HUES48 (cell line): ENCODE measurements at regions not wholly inside any gene's neighbourhood (a gene's known extent, or its start where the extent isn't known, plus 50 kb on each side); places are given as distances from the start of the nearest gene placed in this dataset.

ENCODE experiments used
- H3K27ac ChIP-seq: one replicate; pipeline ENCODE4 v1.7.0; 2013; ENCODE audit warnings: low read depth, low read length, inconsistent platforms
- H3K27me3 ChIP-seq: 2 replicates; pipeline ENCODE4 v1.6.1; 2013; ENCODE audit warnings: mild to moderate bottlenecking, low read length; ENCODE audit not compliant: control insufficient read depth, insufficient read depth
- H3K36me3 ChIP-seq: 2 replicates; pipeline ENCODE4 v1.6.1; 2013; ENCODE audit warnings: low read length; ENCODE audit not compliant: control insufficient read depth, insufficient read depth
- H3K4me1 ChIP-seq: 2 replicates; pipeline ENCODE4 v1.6.1; 2013; ENCODE audit warnings: mild to moderate bottlenecking, low read length; ENCODE audit not compliant: control insufficient read depth, insufficient read depth
- H3K4me3 ChIP-seq: 2 replicates; pipeline ENCODE4 v1.5.1; 2013; ENCODE audit warnings: mild to moderate bottlenecking, low read depth, low read length
- H3K9ac ChIP-seq: 2 replicates; pipeline ENCODE4 v1.6.1; 2013; ENCODE audit warnings: mild to moderate bottlenecking, low read depth, low read length, moderate library complexity
- H3K9me3 ChIP-seq: 2 replicates; pipeline ENCODE4 v1.6.1; 2013; ENCODE audit warnings: low read length; ENCODE audit not compliant: control insufficient read depth, insufficient read depth

- H3K27me3 ChIP-seq = no peaks in the 10 kb centered on the region
- H3K9ac ChIP-seq = no peak overlapping the region
- H3K4me3 ChIP-seq = no peak overlapping the region
- no peaks in the 10 kb centered on the region for H3K36me3 ChIP-seq
- H3K9me3 ChIP-seq = no peaks in the 10 kb centered on the region
- no peak overlapping the region for H3K27ac ChIP-seq
- peaks cover 7% of the 10 kb centered on the region; the same call in 1 of the 2 replicates for H3K4me1 ChIP-seq
Observed at GRCh38 chr6:127023001-127023778, 95.3 kb upstream of the RSPO3 start.

- no peak overlapping the region for H3K9ac ChIP-seq
- H3K4me1 ChIP-seq = peaks cover 7% of the 10 kb centered on the region; the same call in 1 of the 2 replicates
- no peaks in the 10 kb centered on the region for H3K27me3 ChIP-seq
- no peak overlapping the region for H3K27ac ChIP-seq
- H3K4me3 ChIP-seq = no peak overlapping the region
- no peaks in the 10 kb centered on the region for H3K36me3 ChIP-seq
- no peaks in the 10 kb centered on the region for H3K9me3 ChIP-seq
Observed at GRCh38 chr6:127026247-127026646, 92.2 kb upstream of the RSPO3 start.

DNA sequence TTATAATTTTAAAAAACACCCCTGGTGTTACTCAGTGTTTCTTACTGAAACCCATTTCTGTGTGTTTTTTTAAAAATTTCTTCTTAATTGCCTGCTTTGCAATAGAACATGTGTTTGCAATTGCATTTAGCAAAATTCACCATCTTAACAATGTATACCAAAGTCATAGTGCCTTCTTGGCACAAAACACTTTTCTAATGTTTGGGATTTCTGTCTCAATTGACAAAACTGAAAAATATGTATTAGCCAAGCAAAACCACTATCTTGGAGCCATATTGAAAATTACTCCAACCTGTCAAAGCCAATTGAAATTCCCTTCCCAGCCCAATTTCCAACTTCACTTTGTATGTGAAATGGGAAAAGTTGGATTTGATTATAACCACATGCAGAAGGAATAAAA lies 88.4 kb upstream of the RSPO3 start:
- H3K36me3 ChIP-seq = no peaks in the 10 kb centered on the region

GRCh38 chr6:127030836-127031235 lies 87.6 kb upstream of the RSPO3 start:
- H3K9me3 ChIP-seq = no peaks in the 10 kb centered on the region
- H3K4me3 ChIP-seq = no peak overlapping the region
- no peaks in the 10 kb centered on the region for H3K27me3 ChIP-seq
- no peak overlapping the region for H3K9ac ChIP-seq
- no peaks in the 10 kb centered on the region for H3K36me3 ChIP-seq
- peaks cover 7% of the 10 kb centered on the region; the same call in 1 of the 2 replicates for H3K4me1 ChIP-seq
- H3K27ac ChIP-seq = no peak overlapping the region

More for the DNA sequence above, 88.4 kb upstream of the RSPO3 start:
- Histone ChIP-seq H3K27me3 (no peaks in the 10 kb centered on the region), H3K27ac (no peak overlapping the region), H3K4me1 (peaks cover 7% of the 10 kb centered on the region; the same call in 1 of the 2 replicates), H3K4me3 (no peak overlapping the region), H3K9me3 (no peaks in the 10 kb centered on the region), H3K9ac (no peak overlapping the region)

GRCh38 chr6:127031511-127031910 lies 87.0 kb upstream of the RSPO3 start:
- no peak overlapping the region for H3K4me3 ChIP-seq
- no peak overlapping the region for H3K9ac ChIP-seq
- H3K27ac ChIP-seq = no peak overlapping the region
- H3K4me1 ChIP-seq = 0 out of 2 replicates have a peak, but pooled peaks cover under 1% of the 10 kb centered on the region
- no peaks in the 10 kb centered on the region for H3K9me3 ChIP-seq
- no peaks in the 10 kb centered on the region for H3K36me3 ChIP-seq
- no peaks in the 10 kb centered on the region for H3K27me3 ChIP-seq

DNA sequence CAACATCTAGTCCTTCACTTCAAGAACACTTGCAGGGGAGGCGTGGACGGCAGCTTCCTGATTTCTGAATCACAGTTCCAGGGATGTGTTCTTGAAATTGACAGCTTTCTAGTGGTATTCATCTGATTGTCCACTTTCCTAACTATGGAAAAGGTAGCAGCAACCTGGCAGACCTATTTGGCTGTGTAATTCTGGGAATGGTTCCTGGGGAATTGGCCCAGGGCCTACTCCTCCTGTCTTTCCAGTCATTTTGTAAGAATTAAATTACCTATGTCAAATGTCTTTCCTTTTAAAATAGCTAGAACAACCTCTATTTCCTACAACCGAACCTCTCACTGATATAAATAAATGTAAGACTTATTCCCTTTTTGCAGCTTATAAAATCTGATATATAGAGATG lies 85.5 kb upstream of the RSPO3 start:
- no peaks in the 10 kb centered on the region for H3K27me3 ChIP-seq
- H3K9me3 ChIP-seq = no peaks in the 10 kb centered on the region
- no peaks in the 10 kb centered on the region for H3K4me1 ChIP-seq
- no peak overlapping the region for H3K27ac ChIP-seq
- H3K36me3 ChIP-seq = no peaks in the 10 kb centered on the region
- no peak overlapping the region for H3K4me3 ChIP-seq
- H3K9ac ChIP-seq = no peak overlapping the region

- Histone ChIP-seq H3K4me1 (no peaks in the 10 kb centered on the region), H3K9me3 (no peaks in the 10 kb centered on the region), H3K36me3 (no peaks in the 10 kb centered on the region), H3K4me3 (no peak overlapping the region), H3K9ac (no peak overlapping the region), H3K27me3 (no peaks in the 10 kb centered on the region), H3K27ac (no peak overlapping the region)
Observed at GRCh38 chr6:127051571-127052260, 66.8 kb upstream of the RSPO3 start.

- no peak overlapping the region for H3K9ac ChIP-seq
- H3K36me3 ChIP-seq = no peaks in the 10 kb centered on the region
- H3K27ac ChIP-seq = no peak overlapping the region
- no peaks in the 10 kb centered on the region for H3K27me3 ChIP-seq
- no peaks in the 10 kb centered on the region for H3K4me1 ChIP-seq
- H3K4me3 ChIP-seq = no peak overlapping the region
- no peaks in the 10 kb centered on the region for H3K9me3 ChIP-seq
Observed at GRCh38 chr6:127053032-127053874, 65.2 kb upstream of the RSPO3 start.

DNA sequence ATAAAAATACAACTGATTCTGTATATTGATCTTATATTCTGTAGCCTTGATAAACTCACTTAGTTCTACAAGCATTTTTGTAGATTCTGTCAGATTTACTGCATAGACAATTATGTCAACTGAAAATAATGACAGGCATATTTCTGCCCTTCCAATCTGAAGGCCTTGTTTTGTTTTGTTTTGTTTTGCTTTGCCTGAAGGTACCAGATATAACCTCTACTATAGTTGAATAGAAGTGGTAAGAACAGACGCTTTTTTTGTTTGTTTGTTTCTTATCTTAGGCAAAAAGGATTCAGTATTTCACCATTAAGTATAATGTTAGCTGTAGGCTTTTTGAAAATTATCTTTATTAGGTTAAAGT lies 64.6 kb upstream of the RSPO3 start:
- H3K27ac ChIP-seq = no peak overlapping the region
- no peak overlapping the region for H3K4me3 ChIP-seq
- no peaks in the 10 kb centered on the region for H3K9me3 ChIP-seq
- no peaks in the 10 kb centered on the region for H3K4me1 ChIP-seq
- no peak overlapping the region for H3K9ac ChIP-seq
- no peaks in the 10 kb centered on the region for H3K36me3 ChIP-seq
- no peaks in the 10 kb centered on the region for H3K27me3 ChIP-seq

- Histone ChIP-seq H3K9ac (no peak overlapping the region), H3K4me1 (no peaks in the 10 kb centered on the region), H3K9me3 (no peaks in the 10 kb centered on the region), H3K36me3 (no peaks in the 10 kb centered on the region), H3K4me3 (no peak overlapping the region), H3K27ac (no peak overlapping the region), H3K27me3 (no peaks in the 10 kb centered on the region)
Observed at GRCh38 chr6:127058027-127058426, 60.4 kb upstream of the RSPO3 start.

- Histone ChIP-seq H3K9ac (no peak overlapping the region), H3K9me3 (no peaks in the 10 kb centered on the region), H3K4me3 (no peak overlapping the region), H3K27me3 (no peaks in the 10 kb centered on the region), H3K4me1 (no peaks in the 10 kb centered on the region), H3K27ac (no peak overlapping the region), H3K36me3 (no peaks in the 10 kb centered on the region)
Observed at GRCh38 chr6:127058936-127059335, 59.5 kb upstream of the RSPO3 start.
